DOHH2 (cell line): ENCODE measurements at regions not wholly inside any gene's neighbourhood (a gene's known extent, or its start where the extent isn't known, plus 50 kb on each side); places are given as distances from the start of the nearest gene placed in this dataset.

Experiments used
- CTCF ChIP-seq: fragments of 200-600 bp; sonication (generic); IDR thresholded peaks from one replicate; pipeline ENCODE4 v1.5.1; 2014; ENCODE audit warnings: antibody characterized with exemption, mild to moderate bottlenecking, low read depth, low read length; ENCODE audit not compliant: poor library complexity, severe bottlenecking
- EZH2phosphoT487 ChIP-seq: fragments of 200-600 bp; sonication (generic); IDR thresholded peaks from 2 replicates; pipeline ENCODE4 v1.6.1; 2017; ENCODE audit warnings: borderline replicate concordance, mild to moderate bottlenecking, antibody characterized with exemption, low read length, moderate library complexity, mixed read lengths

GRCh38 chr6:167751579-167752115 lies 75.1 kb upstream of the AFDN start:
- TF ChIP-seq CTCF = no peak
- TF ChIP-seq EZH2phosphoT487 = no peak
